ENCODE measurements at regions not wholly inside any gene's neighbourhood (a gene's known extent, or its start where the extent isn't known, plus 50 kb on each side); places are given as distances from the start of the nearest gene placed in this dataset.

DNA sequence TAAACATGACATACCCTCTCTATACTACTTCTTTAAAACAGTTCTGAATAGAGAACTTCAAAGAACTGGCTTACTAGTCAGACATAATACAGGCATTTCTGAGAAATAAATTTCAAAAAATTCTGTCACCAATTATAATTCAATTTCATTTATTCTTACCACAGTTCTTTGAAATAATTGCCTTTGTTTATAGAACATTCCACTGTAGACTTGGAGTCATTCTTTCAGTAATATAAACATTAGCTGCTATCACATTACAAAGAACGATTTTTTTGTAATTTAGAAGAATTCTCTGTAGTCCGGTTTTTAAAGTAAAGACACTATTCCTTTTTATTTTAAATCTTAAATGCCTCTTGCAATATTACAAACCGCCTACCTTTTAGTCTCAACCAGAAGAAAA is 146.4 kb upstream of the COL11A1 start:
- no peaks in the 10 kb centered on the region for H3K27me3 Mint-ChIP-seq (ENCODE audit: insufficient read depth, low read depth, poor library complexity)
- no peak for TF ChIP-seq EZH2 (IDR thresholded peaks at IDR 0.05; ENCODE audit: low read depth, unreplicated experiment)
- no peak for TF ChIP-seq POLR2AphosphoS5 (IDR thresholded peaks at IDR 0.05; ENCODE audit: low read depth)
- peaks cover 13% of the 10 kb centered on the region for H3K4me1 Mint-ChIP-seq
- Histone ChIP-seq H3F3A (replicated peaks; ENCODE audit: low read depth) (no peaks in the 10 kb centered on the region), H3K4me2 (no peak overlapping the region), H2AFZ (no peak overlapping the region), H3K79me2 (replicated peaks; ENCODE audit: insufficient read depth) (no peaks in the 10 kb centered on the region), H3K36me3 (ENCODE audit: insufficient read depth) (no peaks in the 10 kb centered on the region), H3K4me3 (no peak overlapping the region), H3K27ac (ENCODE audit: low read depth) (no peak overlapping the region), H3K27me3 (ENCODE audit: insufficient read depth) (no peaks in the 10 kb centered on the region), H3K9me2 (ENCODE audit: insufficient read depth) (no peaks in the 10 kb centered on the region; the same call in 1 of the 2 replicates), H3K4me1 (ENCODE audit: insufficient read depth) (peaks cover 4% of the 10 kb centered on the region; the same call in 1 of the 2 replicates), H4K20me1 (replicated peaks; ENCODE audit: insufficient read depth) (no peaks in the 10 kb centered on the region)
- H3K27ac Mint-ChIP-seq: no peak overlapping the region
- ATAC-seq: no peak
- DNase-seq (ENCODE audit: low spot score): no peak
- no peak overlapping the region for H3K4me3 Mint-ChIP-seq
- peaks cover 3% of the 10 kb centered on the region; the same call in 1 of the 3 replicates for H3K9me3 Mint-ChIP-seq
- H3K36me3 Mint-ChIP-seq (ENCODE audit: low read depth): peaks cover 4% of the 10 kb centered on the region; the same call in 2 of the 3 replicates

DNA sequence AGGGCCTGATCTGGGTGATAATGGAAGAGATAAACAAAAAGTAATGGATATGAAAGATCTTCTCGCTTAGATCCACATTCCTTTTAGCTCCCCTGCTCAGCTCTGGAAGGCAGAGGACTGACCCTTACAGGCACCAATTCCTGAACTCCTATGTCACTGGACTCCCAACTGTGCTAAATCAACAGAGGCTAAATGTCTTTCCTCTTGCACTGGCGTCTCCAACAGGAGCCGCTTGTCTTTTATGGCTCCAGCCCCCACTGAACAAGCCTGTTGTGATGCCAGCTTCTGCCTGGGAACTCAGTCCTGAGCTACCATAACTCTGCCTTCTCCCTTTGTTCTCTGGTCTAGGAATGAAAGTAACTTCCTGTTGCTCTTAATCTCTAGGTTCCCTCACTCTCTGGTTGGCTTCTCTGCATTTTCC is 142.1 kb upstream of the COL11A1 start:
- ATAC-seq: peak; percentile 99
- no peak overlapping the region for H3K4me3 Mint-ChIP-seq
- Histone ChIP-seq H3K4me2 (no peak overlapping the region), H3K27ac (ENCODE audit: low read depth) (peak overlapping the region; percentile 27), H3F3A (replicated peaks; ENCODE audit: low read depth) (no peaks in the 10 kb centered on the region), H3K36me3 (ENCODE audit: insufficient read depth) (no peaks in the 10 kb centered on the region), H4K20me1 (replicated peaks; ENCODE audit: insufficient read depth) (no peaks in the 10 kb centered on the region), H3K9me2 (ENCODE audit: insufficient read depth) (no peaks in the 10 kb centered on the region; the same call in 1 of the 2 replicates), H3K4me1 (ENCODE audit: insufficient read depth) (peaks cover 14% of the 10 kb centered on the region), H3K27me3 (ENCODE audit: insufficient read depth) (no peaks in the 10 kb centered on the region), H3K79me2 (replicated peaks; ENCODE audit: insufficient read depth) (no peaks in the 10 kb centered on the region), H3K4me3 (no peak overlapping the region), H2AFZ (no peak overlapping the region)
- peak overlapping the region; percentile 81 for H3K27ac Mint-ChIP-seq
- peaks cover 21% of the 10 kb centered on the region for H3K4me1 Mint-ChIP-seq
- H3K9me3 Mint-ChIP-seq: peaks cover 3% of the 10 kb centered on the region; the same call in 1 of the 3 replicates
- peaks cover 4% of the 10 kb centered on the region; the same call in 2 of the 3 replicates for H3K36me3 Mint-ChIP-seq (ENCODE audit: low read depth)
- DNase-seq (ENCODE audit: low spot score): peak; percentile 74
- H3K27me3 Mint-ChIP-seq (ENCODE audit: insufficient read depth, low read depth, poor library complexity): no peaks in the 10 kb centered on the region
- TF ChIP-seq EZH2 (IDR thresholded peaks at IDR 0.05; ENCODE audit: low read depth, unreplicated experiment): no peak
- TF ChIP-seq, protein P1, sequence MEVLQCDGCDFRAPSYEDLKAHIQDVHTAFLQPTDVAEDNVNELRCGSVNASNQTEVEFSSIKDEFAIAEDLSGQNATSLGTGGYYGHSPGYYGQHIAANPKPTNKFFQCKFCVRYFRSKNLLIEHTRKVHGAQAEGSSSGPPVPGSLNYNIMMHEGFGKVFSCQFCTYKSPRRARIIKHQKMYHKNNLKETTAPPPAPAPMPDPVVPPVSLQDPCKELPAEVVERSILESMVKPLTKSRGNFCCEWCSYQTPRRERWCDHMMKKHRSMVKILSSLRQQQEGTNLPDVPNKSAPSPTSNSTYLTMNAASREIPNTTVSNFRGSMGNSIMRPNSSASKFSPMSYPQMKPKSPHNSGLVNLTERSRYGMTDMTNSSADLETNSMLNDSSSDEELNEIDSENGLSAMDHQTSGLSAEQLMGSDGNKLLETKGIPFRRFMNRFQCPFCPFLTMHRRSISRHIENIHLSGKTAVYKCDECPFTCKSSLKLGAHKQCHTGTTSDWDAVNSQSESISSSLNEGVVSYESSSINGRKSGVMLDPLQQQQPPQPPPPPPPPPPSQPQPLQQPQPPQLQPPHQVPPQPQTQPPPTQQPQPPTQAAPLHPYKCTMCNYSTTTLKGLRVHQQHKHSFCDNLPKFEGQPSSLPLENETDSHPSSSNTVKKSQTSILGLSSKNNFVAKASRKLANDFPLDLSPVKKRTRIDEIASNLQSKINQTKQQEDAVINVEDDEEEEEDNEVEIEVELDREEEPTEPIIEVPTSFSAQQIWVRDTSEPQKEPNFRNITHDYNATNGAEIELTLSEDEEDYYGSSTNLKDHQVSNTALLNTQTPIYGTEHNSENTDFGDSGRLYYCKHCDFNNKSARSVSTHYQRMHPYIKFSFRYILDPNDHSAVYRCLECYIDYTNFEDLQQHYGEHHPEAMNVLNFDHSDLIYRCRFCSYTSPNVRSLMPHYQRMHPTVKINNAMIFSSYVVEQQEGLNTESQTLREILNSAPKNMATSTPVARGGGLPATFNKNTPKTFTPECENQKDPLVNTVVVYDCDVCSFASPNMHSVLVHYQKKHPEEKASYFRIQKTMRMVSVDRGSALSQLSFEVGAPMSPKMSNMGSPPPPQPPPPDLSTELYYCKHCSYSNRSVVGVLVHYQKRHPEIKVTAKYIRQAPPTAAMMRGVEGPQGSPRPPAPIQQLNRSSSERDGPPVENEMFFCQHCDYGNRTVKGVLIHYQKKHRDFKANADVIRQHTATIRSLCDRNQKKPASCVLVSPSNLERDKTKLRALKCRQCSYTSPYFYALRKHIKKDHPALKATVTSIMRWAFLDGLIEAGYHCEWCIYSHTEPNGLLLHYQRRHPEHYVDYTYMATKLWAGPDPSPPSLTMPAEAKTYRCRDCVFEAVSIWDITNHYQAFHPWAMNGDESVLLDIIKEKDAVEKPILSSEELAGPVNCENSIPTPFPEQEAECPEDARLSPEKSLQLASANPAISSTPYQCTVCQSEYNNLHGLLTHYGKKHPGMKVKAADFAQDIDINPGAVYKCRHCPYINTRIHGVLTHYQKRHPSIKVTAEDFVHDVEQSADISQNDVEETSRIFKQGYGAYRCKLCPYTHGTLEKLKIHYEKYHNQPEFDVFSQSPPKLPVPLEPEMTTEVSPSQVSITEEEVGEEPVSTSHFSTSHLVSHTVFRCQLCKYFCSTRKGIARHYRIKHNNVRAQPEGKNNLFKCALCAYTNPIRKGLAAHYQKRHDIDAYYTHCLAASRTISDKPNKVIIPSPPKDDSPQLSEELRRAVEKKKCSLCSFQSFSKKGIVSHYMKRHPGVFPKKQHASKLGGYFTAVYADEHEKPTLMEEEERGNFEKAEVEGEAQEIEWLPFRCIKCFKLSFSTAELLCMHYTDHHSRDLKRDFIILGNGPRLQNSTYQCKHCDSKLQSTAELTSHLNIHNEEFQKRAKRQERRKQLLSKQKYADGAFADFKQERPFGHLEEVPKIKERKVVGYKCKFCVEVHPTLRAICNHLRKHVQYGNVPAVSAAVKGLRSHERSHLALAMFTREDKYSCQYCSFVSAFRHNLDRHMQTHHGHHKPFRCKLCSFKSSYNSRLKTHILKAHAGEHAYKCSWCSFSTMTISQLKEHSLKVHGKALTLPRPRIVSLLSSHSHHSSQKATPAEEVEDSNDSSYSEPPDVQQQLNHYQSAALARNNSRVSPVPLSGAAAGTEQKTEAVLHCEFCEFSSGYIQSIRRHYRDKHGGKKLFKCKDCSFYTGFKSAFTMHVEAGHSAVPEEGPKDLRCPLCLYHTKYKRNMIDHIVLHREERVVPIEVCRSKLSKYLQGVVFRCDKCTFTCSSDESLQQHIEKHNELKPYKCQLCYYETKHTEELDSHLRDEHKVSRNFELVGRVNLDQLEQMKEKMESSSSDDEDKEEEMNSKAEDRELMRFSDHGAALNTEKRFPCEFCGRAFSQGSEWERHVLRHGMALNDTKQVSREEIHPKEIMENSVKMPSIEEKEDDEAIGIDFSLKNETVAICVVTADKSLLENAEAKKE (CRISPR knock-in tag; IDR thresholded peaks at IDR 0.05): peak; percentile 84
- TF ChIP-seq, protein P2, sequence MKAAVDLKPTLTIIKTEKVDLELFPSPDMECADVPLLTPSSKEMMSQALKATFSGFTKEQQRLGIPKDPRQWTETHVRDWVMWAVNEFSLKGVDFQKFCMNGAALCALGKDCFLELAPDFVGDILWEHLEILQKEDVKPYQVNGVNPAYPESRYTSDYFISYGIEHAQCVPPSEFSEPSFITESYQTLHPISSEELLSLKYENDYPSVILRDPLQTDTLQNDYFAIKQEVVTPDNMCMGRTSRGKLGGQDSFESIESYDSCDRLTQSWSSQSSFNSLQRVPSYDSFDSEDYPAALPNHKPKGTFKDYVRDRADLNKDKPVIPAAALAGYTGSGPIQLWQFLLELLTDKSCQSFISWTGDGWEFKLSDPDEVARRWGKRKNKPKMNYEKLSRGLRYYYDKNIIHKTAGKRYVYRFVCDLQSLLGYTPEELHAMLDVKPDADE (IDR thresholded peaks at IDR 0.05): no peak
- TF ChIP-seq NANOG (IDR thresholded peaks at IDR 0.05; ENCODE audit: borderline replicate concordance): no peak
- no peak for TF ChIP-seq JUNB (IDR thresholded peaks at IDR 0.05; ENCODE audit: unreplicated experiment)
- TF ChIP-seq, protein P3, sequence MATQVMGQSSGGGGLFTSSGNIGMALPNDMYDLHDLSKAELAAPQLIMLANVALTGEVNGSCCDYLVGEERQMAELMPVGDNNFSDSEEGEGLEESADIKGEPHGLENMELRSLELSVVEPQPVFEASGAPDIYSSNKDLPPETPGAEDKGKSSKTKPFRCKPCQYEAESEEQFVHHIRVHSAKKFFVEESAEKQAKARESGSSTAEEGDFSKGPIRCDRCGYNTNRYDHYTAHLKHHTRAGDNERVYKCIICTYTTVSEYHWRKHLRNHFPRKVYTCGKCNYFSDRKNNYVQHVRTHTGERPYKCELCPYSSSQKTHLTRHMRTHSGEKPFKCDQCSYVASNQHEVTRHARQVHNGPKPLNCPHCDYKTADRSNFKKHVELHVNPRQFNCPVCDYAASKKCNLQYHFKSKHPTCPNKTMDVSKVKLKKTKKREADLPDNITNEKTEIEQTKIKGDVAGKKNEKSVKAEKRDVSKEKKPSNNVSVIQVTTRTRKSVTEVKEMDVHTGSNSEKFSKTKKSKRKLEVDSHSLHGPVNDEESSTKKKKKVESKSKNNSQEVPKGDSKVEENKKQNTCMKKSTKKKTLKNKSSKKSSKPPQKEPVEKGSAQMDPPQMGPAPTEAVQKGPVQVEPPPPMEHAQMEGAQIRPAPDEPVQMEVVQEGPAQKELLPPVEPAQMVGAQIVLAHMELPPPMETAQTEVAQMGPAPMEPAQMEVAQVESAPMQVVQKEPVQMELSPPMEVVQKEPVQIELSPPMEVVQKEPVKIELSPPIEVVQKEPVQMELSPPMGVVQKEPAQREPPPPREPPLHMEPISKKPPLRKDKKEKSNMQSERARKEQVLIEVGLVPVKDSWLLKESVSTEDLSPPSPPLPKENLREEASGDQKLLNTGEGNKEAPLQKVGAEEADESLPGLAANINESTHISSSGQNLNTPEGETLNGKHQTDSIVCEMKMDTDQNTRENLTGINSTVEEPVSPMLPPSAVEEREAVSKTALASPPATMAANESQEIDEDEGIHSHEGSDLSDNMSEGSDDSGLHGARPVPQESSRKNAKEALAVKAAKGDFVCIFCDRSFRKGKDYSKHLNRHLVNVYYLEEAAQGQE (IDR thresholded peaks at IDR 0.05; ENCODE audit: unreplicated experiment): no peak
- no peak for TF ChIP-seq POLR2AphosphoS5 (IDR thresholded peaks at IDR 0.05; ENCODE audit: low read depth)
- TF ChIP-seq ZNF331 (CRISPR knock-in tag; IDR thresholded peaks at IDR 0.05; ENCODE audit: low read depth): no peak
- TF ChIP-seq CREB1 (CRISPR knock-in tag; IDR thresholded peaks at IDR 0.05; ENCODE audit: low read depth): peak; percentile 65; the same call in 1 of the 2 replicates
- TF ChIP-seq STAT1 (IDR thresholded peaks at IDR 0.05; ENCODE audit: unreplicated experiment): no peak
